AG08396 (cell line): ENCODE measurements at regions not wholly inside any gene's neighbourhood (a gene's known extent, or its start where the extent isn't known, plus 50 kb on each side); places are given as distances from the start of the nearest gene placed in this dataset.

Experiments used
- DNase-seq: peaks from one replicate; pipeline ENCODE4 v3.0.0; 2012; ENCODE audit warnings: low spot score, mixed read lengths

DNA sequence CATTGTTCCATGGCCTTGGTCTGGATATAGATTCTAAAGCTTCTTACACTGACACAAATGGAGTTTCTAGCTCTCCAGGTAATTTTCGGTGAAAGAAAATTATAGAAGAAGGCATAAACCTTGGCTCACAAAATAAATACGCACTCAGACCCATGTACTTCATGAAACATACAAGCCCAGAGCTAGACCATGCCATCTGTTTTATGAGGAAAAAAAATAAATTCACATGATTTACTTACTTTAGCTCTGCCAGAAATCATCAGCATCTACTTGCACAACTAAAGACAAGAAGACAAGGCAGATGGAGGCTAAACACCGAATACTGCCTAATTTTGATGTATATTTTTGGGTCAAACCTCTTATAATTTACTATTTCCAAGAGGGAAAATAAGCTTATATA lies 197.4 kb upstream of the KLF14 start:
- DNase-seq = no peak

DNA sequence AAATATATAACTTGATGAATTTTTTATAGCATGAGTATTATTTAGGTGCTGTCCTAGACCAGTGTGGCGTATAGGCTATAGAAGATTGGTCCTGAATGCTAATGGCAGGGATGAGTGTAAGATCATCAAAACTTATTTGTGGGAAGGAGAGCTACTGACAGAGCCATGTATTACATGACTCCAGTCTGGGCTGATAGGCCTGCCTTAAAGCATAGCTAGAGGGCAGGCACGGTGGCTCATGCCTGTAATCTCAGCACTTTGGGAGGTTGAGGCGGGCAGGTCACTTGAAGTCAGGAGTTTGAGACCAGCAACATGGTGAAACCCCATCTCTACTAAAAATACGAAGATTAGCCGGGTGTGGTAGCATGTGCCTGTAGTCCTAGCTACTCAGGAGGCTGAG lies 198.1 kb upstream of the KLF14 start:
- DNase-seq = no peak

DNA sequence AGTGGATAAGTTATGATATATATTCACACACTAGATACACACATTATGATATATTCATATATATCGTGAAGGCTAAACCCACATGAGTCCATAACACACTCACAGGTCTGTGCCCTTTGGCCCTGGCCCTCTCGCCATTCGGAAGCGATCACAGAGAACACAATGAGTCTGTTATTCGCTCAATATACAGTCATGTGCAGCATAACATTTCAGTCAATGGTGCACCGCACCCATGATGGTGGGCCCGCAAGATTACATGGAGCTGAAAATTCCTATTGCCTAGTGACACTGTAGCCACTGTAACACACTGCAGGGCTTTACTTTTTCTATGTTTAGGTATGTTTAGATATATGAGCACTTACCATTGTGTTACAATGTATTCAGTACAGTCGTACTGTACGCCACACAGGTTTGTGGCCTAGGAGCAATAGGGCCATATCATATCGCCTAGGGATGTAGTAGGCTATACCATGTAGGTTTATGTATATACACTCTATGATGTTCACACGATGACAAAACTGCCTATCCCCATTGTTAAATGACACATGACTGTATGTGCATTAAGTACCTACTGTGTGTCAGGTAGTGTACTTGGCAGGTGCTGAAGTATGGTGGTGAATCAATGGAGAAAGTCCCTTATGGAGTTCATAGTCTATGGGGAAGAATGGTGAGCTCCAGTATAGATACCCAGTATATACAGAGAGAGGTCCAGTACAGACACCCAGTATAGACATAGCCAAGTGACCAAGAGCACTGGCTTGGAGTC lies 198.8 kb upstream of the KLF14 start:
- DNase-seq = no peak

DNA sequence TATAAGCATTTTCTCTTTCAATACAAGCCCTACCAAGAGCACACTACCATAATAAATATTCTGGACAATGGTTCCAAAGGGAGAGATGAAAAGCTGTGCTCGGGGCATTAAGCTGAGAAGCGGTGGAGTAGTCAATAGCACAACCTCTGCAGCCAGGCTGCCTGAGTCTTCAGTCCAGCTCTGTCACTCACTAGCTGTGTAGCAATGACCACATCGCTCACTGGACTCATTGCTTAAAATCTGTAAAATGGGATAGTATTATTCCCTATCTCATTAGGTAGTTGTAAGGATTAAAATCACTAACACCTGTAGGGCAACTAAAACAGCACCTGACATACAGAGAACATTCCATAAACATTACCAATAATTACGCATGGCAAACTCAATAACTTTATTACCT lies 199.9 kb upstream of the KLF14 start:
- no peak for DNase-seq

- DNase-seq = no peak
These were observed 201.7 kb upstream of the KLF14 start for GRCh38 chr7:130935564-130936157.

- DNase-seq = no peak
These were observed 202.4 kb upstream of the KLF14 start for GRCh38 chr7:130936202-130936931.

DNA sequence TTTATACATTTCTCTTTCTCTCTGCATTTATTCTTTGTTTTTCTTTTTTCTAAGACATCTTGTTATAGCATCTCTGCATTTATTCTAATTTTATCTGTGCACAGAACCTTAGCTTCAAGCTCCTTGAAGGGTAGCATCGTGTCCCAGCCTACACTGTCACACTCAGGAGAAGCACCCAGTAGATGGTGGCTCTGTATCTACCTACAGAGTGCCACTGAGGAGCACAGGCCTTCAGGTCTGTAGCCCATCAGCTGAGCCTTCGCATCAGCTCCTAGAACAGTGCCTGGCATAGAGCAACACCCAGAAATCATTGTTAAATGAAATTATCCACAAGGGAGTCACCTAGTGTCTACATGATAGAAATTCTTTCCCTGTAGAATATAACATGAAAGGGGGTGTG lies 203.0 kb upstream of the KLF14 start:
- DNase-seq = no peak

DNA sequence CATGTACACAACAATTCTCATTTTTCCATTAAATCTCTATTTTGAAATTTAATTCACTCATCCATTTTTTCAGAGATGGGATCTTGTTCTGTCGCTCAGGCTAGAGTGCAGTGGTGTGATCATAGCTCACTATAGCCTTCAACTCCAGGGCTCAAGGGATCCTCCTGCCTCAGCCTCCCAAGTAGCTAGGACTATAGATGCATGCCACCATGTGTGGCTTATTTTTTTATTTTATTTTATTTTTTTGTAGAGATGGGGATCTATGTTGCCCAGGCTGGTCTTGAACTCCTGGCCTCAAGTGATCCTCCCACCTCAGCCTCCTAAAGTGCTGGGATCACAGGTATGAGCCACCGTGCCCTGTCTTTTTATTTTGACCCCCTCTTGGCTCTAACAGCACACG lies 203.8 kb upstream of the KLF14 start:
- no peak for DNase-seq

DNA sequence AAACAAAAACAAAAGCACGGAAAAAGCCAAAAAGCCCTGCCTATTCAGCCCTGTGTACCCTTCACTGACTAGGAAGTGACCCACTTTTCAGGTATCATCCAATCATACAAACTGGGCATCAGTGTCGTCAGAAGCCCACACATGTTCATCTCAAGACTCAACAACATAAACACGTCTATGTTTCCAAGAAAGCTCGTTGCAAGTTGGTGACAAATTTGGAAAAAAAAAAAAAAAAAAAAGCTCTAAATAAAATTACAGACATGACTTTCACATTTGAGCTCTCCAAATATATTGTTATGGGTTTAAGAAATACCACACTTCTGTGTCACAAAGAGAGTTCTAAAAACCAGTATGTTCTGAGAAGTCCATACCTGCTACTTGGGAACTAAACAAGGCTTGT lies 204.7 kb upstream of the KLF14 start:
- no peak for DNase-seq

DNA sequence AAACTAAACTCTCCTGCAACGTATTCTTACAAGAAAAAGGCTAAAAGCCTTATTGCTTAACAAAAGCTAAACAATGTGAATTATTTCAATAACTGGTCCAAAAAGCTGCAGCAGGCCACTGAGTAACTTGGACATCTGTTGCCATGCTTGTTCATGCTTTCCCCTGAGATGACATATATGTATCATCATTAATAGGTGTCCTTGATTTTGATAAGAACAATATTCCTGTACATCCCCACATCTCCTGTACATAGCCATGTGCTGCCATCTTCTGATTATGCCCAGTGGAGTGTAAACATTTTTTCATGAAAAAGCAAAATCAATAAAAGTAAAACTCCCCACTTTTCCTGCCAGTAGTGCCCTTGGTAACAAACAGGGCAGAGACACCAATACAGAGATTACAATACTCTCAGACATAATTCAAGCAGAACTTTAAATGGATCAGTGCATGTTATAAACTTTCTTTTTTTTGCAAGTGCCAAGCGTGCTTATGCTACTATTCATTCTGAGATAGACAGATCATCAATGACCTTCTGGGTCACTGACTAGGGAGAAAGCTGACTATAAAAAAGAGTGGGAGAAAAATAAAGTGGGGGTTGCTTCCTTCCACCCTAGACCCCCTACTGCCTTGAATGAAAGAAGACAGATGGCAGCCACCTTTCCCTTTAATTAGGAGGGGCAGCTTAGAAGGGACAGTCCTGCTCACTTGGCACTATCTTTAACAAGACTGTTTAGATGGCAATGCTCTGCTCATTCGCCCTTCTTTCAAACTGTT lies 205.5 kb upstream of the KLF14 start:
- no peak for DNase-seq

DNA sequence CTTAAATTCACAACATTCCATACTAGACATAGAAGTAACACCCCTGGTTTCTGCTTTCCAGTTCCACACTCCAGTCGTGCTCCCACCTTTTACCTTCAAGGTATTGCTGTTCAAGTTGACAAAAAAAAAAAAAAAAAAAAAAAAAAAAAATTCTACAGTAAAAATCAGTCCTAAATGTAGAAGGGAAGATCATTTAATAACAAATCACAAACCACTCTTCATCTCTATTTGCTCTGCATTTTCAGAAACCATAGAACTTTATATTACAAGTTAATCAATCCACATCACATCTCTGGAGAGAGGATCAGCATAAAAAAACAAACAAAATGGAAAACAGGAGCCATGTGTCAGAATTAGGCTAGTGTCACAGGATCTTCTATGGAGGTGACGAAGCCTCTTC lies 206.3 kb upstream of the KLF14 start:
- DNase-seq = no peak

- no peak for DNase-seq
These were observed 206.9 kb upstream of the KLF14 start for GRCh38 chr7:130940907-130941306.

DNA sequence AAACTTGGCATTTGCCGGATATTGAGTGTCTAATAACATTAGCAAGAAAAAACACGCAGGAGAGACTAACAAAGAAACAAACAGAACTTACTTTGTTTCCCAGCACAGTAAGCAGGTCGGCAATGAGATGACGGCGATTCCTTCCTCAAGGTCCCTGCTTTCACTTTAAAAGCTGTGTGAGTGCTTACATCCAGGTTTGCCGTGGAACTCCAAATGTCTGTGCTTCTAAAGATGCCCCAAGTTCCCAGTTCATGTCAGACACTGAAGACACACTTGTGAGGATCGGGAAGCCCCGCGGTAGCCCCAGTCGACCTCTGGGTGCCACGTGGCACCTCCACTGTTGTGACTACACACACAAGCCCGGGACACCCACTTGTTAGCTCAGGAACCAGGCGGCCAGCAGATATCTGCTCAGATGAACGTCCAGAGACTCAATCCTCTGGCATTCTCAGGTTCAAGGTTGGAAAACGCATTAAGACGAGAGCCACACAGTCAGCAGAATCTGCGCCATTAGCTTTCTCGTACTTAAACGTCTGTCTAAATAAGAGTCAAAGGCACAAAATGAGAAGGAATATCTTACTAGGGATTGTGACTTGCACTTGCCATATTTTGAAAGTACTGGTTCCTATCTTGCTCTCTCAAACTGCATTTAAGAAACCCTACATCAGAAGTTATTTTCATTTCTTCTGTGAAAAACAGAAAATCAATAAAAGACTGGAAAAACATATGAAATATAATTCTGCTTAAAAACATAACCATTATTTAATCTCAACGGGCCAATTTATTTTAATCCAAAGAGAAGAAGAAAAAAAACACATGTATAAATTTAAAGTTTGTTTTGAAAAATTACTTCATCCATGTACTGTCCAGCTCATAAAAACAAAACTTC lies 207.6 kb upstream of the KLF14 start:
- no peak for DNase-seq

DNA sequence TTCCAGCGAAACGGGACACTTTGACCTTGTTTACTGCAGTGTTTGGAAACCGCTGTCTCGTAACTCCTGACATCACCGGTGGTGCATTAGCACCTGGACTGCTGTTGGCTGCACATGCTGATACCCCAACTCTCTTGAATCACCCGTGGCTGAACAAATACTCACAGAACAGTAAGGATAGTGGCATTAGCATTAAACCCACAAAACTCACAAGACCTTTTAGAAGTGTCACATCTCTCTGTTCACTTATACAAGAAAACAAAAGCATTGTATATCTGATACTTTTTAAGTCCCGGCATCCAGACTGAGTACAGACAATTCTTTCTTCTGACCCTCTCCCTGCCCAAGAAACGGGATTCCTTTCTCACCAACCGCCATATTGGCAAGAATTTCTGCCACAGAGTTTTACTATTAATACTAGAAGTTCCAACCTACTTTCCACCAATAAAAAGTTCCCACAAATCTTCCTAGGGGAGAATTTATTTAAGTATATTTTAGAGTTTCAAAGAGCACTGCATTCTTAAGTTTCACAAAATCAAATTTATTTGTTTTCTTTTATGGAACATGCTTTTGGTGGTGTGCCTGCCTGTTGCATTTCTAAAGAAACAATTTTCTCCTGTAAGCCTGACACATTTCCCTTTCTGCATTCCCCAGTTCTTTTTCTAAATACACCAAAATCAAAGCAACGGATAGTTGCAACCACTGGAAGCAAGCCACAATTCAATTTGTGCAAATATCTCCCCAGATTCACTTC lies 208.4 kb upstream of the KLF14 start:
- no peak for DNase-seq

- no peak for DNase-seq
These were observed 209.4 kb upstream of the KLF14 start for GRCh38 chr7:130943336-130943901.

DNA sequence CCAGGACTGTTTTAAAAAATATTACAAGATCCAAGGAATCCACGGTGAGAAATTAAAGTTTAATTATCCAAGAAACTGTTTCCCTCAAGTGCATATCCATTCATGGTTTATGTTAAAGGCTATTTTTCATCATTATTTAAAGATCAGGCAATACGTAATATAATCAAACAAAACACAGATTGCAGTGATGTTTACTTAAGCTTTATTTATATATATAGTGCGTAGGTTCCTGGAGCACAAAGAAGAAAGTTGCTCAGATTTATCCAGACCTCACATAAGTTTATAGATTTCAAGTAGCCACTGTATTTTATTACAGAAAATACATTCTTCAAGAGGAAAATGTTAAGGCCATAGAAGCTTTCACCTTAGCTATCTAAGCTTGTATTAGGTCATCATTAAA lies 210.0 kb upstream of the KLF14 start:
- no peak for DNase-seq

DNA sequence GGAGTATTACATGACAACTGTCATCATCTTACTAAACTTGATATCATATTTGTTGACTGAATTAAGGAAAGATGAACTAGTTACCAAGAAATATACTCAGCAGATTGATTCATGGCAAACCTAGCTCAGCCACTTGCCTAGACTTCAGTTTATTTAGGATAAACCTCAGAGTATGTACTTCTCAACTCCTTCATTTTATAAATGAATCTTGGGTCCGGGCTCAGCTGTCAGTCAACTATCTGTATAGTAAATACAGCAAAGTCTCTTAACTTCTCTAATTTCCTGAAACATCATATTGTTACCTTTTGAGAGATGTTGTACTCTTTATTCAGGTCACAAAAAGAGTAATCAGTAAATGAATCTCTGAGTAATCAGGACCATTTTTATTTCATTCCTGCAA lies 211.0 kb upstream of the KLF14 start:
- DNase-seq = no peak

- no peak for DNase-seq
These were observed 211.4 kb upstream of the KLF14 start for GRCh38 chr7:130945411-130945811.

DNA sequence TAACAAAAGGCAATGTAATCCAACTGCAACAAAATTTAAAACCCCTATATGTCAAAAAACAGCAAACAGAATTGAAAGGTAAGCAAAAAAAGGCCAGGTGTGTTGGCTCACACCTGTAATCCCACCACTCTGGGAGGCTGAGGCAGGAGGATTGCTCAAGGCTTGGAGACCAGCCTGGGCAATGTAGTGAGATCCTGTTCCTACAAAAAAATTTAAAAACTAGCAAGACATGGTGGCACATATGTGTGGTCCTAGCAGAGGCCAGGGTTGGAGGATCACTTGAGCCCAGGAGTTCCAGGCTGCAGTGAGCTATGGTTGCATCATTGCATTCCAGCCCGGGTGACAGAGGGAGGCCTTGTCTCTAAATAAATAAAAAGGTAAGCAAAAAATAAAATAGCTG lies 212.1 kb upstream of the KLF14 start:
- no peak for DNase-seq

- DNase-seq = no peak
These were observed 214.0 kb upstream of the KLF14 start for GRCh38 chr7:130947792-130948580.
